DLD1 (cell line): ENCODE measurements at regions not wholly inside any gene's neighbourhood (a gene's known extent, or its start where the extent isn't known, plus 50 kb on each side); places are given as distances from the start of the nearest gene placed in this dataset.
"Not testable (repeated sequence)": the region's sequence is repeated elsewhere in the genome, so short reads cannot be mapped to it uniquely, and the experiment has no call there.

Experiments used
- in situ Hi-C: cut with HindIII; loops from 2 replicates; pipeline ENCODE4 v1.10.0; 2017; ENCODE audit warnings: low sequenced_read_pairs

GRCh38 chr11:29260939-29261705, 755.7 kb downstream of the KCNA4 start:
- in situ Hi-C loops, result no loop called here

DNA sequence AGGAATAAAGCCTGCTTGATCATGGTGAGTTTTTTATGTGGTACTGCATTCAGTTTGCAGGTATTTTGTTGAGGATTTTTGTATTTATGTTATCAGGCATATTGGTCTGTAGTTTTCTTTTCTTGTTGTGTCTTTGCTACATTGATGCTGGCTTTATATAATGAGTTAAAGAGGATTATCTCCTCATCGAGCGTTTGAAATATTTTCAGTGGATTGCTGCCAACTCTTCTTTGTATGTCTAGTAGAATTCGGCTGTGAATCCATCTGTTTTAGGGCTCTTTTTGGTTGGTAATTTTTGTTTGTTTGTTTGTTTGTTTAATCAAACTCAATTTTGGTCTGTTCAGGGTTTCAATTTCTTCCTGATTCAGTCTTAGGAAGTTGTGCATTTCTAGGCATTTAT, 758.4 kb downstream of the KCNA4 start:
- in situ Hi-C loops, result no loop called here

GRCh38 chr11:29256580-29256979, 760.2 kb downstream of the KCNA4 start:
- in situ Hi-C loops, result no loop called here

GRCh38 chr11:29255401-29255800, 761.4 kb downstream of the KCNA4 start:
- in situ Hi-C loops, result no loop called here

DNA sequence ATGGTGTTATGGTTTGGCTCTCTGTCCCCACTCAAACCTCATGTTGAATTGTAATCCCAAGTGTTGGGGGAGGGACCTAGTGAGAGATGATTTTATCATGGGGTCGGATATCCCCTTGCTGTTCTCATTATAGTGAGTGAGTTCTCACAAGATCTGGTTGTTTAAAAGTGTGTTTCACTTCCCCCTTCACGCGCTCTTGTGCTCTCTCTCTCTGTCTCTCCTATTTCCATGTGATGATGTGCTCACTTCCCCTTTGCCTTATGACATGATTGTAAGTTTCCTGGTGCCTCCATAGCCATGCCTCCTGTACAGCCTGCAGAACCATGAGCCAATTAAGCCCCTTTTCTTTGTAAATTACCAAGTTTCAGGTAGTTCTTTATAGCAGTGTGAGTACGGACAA, 765.1 kb downstream of the KCNA4 start:
- in situ Hi-C loops, result no loop called here

DNA sequence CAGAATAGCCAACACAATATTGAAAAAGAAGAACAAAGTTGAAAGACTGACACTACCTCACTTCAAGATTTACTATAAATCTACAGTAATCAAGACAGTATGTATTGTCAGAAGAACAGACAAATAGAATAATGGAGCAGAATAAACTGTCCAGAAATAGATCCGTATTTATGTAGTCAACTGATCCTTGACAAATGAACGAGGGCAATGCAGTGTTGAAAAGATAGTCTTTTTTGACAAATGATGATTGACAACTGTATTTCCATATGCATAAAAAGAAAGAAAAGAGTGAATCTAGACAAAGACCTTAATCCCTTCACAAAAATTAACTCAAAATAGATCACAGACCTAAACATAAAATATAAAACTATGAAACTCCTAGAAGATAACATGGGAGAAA, 767.1 kb downstream of the KCNA4 start:
- in situ Hi-C loops, result no loop called here

DNA sequence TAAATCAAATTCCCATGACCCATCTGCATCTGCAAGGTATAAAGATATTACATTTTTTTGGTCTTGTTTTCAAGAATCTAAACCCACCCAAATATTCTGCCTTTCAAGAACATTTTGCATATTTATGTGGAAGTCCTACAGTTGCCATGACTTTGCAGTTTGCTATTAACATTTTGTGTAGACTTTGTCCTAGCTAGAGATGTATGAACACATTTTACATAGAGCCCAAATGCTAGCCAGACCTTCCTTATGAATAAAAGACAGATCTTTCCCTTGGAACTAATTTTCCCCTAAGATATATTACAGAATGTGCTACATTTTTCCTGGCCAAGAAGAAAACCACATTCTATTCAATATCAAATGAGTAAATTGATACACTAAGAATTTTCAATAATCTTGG, 772.5 kb downstream of the KCNA4 start:
- in situ Hi-C loops, result no loop called here

DNA sequence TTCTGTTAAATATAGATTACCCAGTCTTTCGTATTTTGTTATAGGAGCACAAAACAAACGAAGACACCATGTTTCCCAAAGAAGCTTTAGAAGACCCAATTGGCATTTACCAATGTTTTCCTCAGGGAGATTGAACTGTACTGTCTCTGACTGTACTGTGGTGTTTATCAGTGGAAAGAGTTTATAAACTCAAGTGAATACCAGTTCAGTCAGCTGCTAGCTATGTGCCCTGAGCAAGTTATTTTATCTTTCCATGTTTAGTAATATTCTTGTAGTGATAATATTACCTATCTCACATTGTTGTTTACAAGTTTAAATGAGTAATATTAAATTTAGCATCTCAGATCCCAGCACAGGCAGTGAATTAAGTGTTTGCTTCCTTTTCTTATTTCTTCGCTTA, 773.2 kb downstream of the KCNA4 start:
- in situ Hi-C loops, result no loop called here

GRCh38 chr11:29231991-29232390, 784.8 kb downstream of the KCNA4 start:
- in situ Hi-C loops, result no loop called here

GRCh38 chr11:29231586-29231985, 785.2 kb downstream of the KCNA4 start:
- in situ Hi-C loops, result no loop called here

DNA sequence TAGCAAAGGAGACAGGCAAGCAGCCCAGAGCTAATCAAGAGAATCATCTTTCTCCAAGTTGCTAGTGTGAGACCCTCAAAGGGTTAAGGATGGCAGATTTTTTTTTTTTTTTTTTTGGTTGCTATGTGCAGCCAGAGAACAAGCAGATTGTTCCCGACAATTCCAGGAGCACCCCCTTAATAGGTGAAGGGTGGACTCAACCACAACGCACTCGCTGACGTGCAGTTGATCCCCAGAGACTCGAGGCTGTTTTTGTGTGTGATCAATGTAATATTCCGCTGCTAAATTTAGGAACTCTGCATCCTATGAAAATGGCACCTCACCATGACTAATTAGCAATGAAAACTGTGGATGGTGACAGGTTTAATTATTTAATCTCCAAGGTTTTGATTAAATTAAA, 789.0 kb downstream of the KCNA4 start:
- in situ Hi-C loops, result no loop called here

DNA sequence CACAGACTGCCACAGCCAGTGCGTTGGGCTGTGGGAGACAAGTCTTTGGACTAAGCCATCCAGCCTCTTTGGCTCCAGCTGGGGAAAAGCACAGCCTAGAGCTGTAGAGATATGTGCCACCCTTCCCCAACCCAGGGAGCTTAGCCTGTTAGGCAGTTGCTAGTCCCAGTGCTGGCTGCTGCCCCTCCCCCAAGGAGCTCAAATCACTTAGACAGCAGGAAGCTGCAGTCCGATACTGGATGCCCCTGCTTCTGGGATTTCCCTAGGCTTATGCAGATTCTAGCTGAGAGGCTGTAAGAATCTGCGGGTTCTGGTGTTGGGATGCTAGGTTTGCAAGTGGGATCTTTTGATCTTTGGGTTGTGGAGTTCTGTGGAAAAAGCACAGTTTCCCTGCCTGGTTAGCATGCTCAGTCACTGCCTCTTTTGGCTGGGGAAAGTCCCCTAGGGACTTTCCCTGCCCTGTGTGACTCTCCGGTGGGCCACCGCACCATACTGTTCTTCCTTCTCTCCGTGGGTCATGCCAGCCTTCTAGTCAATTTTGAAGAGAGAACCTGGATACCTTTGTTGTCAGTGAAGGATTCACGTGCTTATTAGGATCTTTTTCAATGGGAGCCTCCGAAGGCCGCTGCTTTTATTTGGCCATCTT, 792.0 kb downstream of the KCNA4 start:
- in situ Hi-C loops, result no loop called here

DNA sequence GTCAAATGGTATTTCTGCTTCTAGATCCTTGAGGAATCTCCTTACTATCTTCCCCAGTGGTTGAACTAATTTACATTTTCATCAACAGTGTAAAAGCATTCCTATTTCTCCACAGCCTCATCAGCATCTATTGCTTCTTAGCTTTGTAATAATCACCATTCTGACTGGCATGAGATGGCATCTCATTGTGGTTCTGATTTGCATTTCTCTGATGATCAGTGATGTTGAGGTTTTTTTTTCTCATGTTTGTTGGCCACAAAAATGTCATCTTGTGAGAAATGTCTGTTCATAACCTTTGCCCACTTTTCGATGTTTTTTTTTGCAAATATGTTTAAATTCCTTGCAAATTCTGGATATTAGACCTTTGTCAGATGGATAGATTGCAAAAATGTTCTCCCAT, 797.3 kb downstream of the KCNA4 start:
- in situ Hi-C loops, result not testable (repeated sequence)

DNA sequence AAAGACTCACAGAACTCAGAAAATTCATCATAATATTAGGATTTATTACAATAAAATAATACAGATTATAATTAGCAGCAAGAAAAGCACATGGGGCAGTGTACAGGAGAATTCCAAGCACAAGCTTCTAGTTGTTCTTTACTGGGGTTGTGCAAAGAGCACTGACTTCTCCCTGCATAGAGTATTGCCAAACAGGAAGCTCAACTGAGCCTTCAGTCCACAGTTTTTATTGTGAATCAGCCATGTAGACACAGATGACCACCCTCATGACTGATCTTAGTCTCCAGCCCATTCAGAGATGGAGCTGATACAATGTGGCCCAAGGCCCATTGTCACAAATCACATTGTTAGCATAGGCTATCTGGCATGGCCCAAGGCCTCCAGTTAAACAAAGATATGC, 798.9 kb downstream of the KCNA4 start:
- in situ Hi-C loops, result no loop called here

DNA sequence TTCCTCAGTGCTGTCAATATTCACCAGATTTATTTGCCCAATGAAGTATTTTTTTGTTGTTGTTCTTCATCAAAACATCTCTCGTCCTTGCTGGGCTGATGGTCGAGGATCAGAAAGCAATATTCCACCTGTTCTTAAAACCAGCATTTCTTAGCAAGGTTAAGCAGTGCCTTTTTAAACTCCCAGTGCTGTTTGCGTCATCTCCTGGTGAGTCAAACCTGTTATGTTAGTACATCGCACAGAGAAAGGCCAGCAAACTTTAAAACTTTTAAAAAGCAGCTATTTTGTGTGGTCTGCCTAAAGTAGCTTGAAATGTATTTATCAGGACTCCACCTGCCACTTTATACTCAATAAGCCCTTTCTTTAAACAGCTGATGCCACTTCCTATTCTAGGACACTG, 802.0 kb downstream of the KCNA4 start:
- in situ Hi-C loops, result no loop called here

DNA sequence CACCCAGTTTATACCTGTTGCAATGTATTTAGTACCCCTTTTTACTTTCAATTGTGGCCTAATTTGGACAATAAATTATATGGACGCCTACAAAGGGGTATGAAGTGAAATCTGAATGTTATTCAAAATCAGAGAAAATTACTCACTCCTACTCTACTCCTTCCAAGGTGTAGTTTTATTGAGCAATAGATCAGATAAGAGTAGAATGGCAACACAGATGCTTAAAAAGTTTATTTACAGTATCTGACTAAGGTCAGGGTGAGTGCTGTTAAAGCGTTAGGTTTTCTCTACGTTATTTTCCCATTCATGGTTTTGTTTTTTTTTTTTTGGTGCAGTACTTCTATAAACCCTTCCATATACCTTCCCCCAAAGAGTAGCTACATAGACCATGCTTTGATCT, 805.6 kb downstream of the KCNA4 start:
- in situ Hi-C loops, result no loop called here

GRCh38 chr11:29210426-29210825, 806.4 kb downstream of the KCNA4 start:
- in situ Hi-C loops, result no loop called here

- in situ Hi-C loops, result no loop called here
Measured at GRCh38 chr11:29208117-29208516, 808.7 kb downstream of the KCNA4 start.

- in situ Hi-C loops, result no loop called here
Measured at GRCh38 chr11:29200791-29201562, 815.9 kb downstream of the KCNA4 start.

DNA sequence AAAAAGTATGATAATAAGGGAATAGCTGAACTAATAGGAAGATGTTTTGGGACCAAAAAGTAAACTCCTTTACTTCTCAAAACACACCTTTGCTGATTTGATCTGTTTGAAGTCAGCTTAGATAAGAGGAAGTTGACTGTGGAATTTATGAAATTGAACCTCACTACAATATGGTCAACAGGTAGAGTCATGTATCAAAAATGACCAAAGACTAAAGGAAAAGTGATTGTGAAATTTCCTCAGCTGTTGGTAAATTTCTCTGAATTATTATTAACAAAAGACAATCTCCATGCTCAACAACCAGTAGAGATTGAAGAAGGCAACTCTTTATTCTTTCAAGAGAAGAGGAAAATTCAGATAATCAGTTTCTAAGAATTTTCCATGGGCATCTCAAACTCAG, 826.5 kb downstream of the KCNA4 start:
- in situ Hi-C loops, result no loop called here

DNA sequence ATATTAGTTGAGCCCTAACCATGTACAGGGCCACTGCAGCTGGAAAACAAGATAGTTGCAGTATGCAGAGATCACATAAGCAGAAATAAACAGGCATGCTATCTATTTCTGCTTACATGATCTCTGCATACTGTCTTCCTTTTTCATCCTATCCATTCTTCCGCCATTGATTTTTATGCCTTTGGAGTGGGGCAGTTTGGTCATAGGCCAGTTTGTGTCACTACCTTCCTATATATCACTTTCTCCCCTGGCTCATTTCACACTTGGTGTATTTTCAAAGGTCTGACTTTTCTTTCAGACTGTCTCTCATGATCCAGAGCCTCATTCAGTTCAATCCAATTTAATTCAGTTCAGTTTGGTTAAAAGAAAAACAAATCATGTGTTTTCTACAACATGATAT, 829.6 kb downstream of the KCNA4 start:
- in situ Hi-C loops, result no loop called here
